ENCODE measurements at regions not wholly inside any gene's neighbourhood (a gene's known extent, or its start where the extent isn't known, plus 50 kb on each side); places are given as distances from the start of the nearest gene placed in this dataset.

DNA sequence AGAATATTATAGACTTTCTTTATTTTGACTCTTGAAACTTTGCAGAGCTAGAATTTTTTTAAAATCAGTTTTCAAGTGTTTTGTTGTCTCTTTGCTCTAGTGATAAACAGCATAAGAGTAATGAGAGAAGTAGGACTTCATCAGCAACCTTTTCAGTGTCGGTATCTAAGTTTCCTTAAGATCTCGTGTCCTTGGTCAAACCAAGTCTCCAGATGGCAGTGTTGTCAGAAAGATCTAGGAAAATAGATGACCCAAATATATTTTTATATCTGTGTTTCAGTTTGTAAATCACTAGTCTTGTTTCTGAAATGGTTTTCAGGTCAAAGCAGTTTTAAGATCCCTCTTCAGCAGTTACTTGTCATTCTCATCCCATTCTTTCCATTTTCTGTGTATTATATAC, 438.3 kb downstream of the RAPGEF2 start:
- DNase-seq (ENCODE audit: low read depth in 2 of 2): no peak
- Histone ChIP-seq H3K27me3 (ENCODE audit: control insufficient read depth, insufficient read depth, low read length) (no peaks in the 10 kb centered on the region), H3K79me2 (ENCODE audit: control insufficient read depth, insufficient read depth, low read length) (no peaks in the 10 kb centered on the region), H3K4me3 (replicated peaks in 1 of 4; ENCODE audit: control extremely low read depth in 1 of 4, insufficient read depth in 1 of 4, low read depth in 3 of 4, low read length in 4 of 4) (no peak overlapping the region), H3K4me1 (ENCODE audit: control insufficient read depth, extremely low read depth, insufficient read depth, low read length) (no peaks in the 10 kb centered on the region), H2AFZ (ENCODE audit: low read length) (no peak overlapping the region), H3K9ac (ENCODE audit: insufficient read depth, low read length) (no peak overlapping the region), H4K20me1 (ENCODE audit: control insufficient read depth, extremely low read depth, insufficient read depth, low read length) (no peaks in the 10 kb centered on the region), H3K9me3 (ENCODE audit: control insufficient read depth, insufficient read depth, low read depth, low read length) (no peaks in the 10 kb centered on the region), H3K36me3 (ENCODE audit: control insufficient read depth, insufficient read depth, low read length) (no peaks in the 10 kb centered on the region), H3K27ac (ENCODE audit: insufficient read depth, low read length) (no peak overlapping the region), H3K4me2 (ENCODE audit: extremely low read depth, insufficient read depth, low read length) (no peak overlapping the region)
- TF ChIP-seq CTCF (conservative IDR thresholded peaks at IDR 0.05 in 1 of 2, IDR thresholded peaks at IDR 0.05 in 1 of 2; ENCODE audit: low read depth in 1 of 2, low read length in 2 of 2) (no peak), EZH2 (IDR thresholded peaks at IDR 0.05; ENCODE audit: low read length, missing control alignments) (no peak)

- no peak overlapping the region for H2AFZ ChIP-seq (ENCODE audit: low read length)
- H3K27me3 ChIP-seq (ENCODE audit: control insufficient read depth, insufficient read depth, low read length): no peaks in the 10 kb centered on the region
- no peak for TF ChIP-seq EZH2 (IDR thresholded peaks at IDR 0.05; ENCODE audit: low read length, missing control alignments)
- TF ChIP-seq CTCF (conservative IDR thresholded peaks at IDR 0.05 in 1 of 2, IDR thresholded peaks at IDR 0.05 in 1 of 2; ENCODE audit: low read depth in 1 of 2, low read length in 2 of 2): no peak
- no peak overlapping the region for H3K4me3 ChIP-seq (replicated peaks in 1 of 4; ENCODE audit: control extremely low read depth in 1 of 4, insufficient read depth in 1 of 4, low read depth in 3 of 4, low read length in 4 of 4)
- H3K9me3 ChIP-seq (ENCODE audit: control insufficient read depth, insufficient read depth, low read depth, low read length): no peaks in the 10 kb centered on the region
- H3K4me2 ChIP-seq (ENCODE audit: extremely low read depth, insufficient read depth, low read length): no peak overlapping the region
- no peaks in the 10 kb centered on the region for H4K20me1 ChIP-seq (ENCODE audit: control insufficient read depth, extremely low read depth, insufficient read depth, low read length)
- no peaks in the 10 kb centered on the region for H3K36me3 ChIP-seq (ENCODE audit: control insufficient read depth, insufficient read depth, low read length)
- H3K27ac ChIP-seq (ENCODE audit: insufficient read depth, low read length): no peak overlapping the region
- no peak for DNase-seq (ENCODE audit: low read depth in 2 of 2)
- H3K9ac ChIP-seq (ENCODE audit: insufficient read depth, low read length): no peak overlapping the region
- no peaks in the 10 kb centered on the region for H3K79me2 ChIP-seq (ENCODE audit: control insufficient read depth, insufficient read depth, low read length)
- H3K4me1 ChIP-seq (ENCODE audit: control insufficient read depth, extremely low read depth, insufficient read depth, low read length): no peaks in the 10 kb centered on the region
Observed at GRCh38 chr4:159542296-159542695, 439.4 kb downstream of the RAPGEF2 start.

GRCh38 chr4:159543831-159544230, 441.0 kb downstream of the RAPGEF2 start:
- H3K27me3 ChIP-seq (ENCODE audit: control insufficient read depth, insufficient read depth, low read length): no peaks in the 10 kb centered on the region
- no peak overlapping the region for H2AFZ ChIP-seq (ENCODE audit: low read length)
- TF ChIP-seq EZH2 (IDR thresholded peaks at IDR 0.05; ENCODE audit: low read length, missing control alignments) (no peak), CTCF (conservative IDR thresholded peaks at IDR 0.05 in 1 of 2, IDR thresholded peaks at IDR 0.05 in 1 of 2; ENCODE audit: low read depth in 1 of 2, low read length in 2 of 2) (no peak)
- H3K9me3 ChIP-seq (ENCODE audit: control insufficient read depth, insufficient read depth, low read depth, low read length): no peaks in the 10 kb centered on the region
- no peak overlapping the region for H3K27ac ChIP-seq (ENCODE audit: insufficient read depth, low read length)
- H4K20me1 ChIP-seq (ENCODE audit: control insufficient read depth, extremely low read depth, insufficient read depth, low read length): no peaks in the 10 kb centered on the region
- no peaks in the 10 kb centered on the region for H3K4me1 ChIP-seq (ENCODE audit: control insufficient read depth, extremely low read depth, insufficient read depth, low read length)
- no peak overlapping the region for H3K4me3 ChIP-seq (replicated peaks in 1 of 4; ENCODE audit: control extremely low read depth in 1 of 4, insufficient read depth in 1 of 4, low read depth in 3 of 4, low read length in 4 of 4)
- H3K4me2 ChIP-seq (ENCODE audit: extremely low read depth, insufficient read depth, low read length): no peak overlapping the region
- no peak overlapping the region for H3K9ac ChIP-seq (ENCODE audit: insufficient read depth, low read length)
- no peak for DNase-seq (ENCODE audit: low read depth in 2 of 2)
- no peaks in the 10 kb centered on the region for H3K79me2 ChIP-seq (ENCODE audit: control insufficient read depth, insufficient read depth, low read length)
- H3K36me3 ChIP-seq (ENCODE audit: control insufficient read depth, insufficient read depth, low read length): no peaks in the 10 kb centered on the region

Measured in fibroblast of lung (primary cell).